CMK (cell line): ENCODE measurements at regions not wholly inside any gene's neighbourhood (a gene's known extent, or its start where the extent isn't known, plus 50 kb on each side); places are given as distances from the start of the nearest gene placed in this dataset.
"Not testable (repeated sequence)": the region's sequence is repeated elsewhere in the genome, so short reads cannot be mapped to it uniquely, and the experiment has no call there.

Experiments used
- DNase-seq: peaks from one replicate; pipeline ENCODE4 v3.0.0-alpha.2; 2010; ENCODE audit warnings: low read depth

DNA sequence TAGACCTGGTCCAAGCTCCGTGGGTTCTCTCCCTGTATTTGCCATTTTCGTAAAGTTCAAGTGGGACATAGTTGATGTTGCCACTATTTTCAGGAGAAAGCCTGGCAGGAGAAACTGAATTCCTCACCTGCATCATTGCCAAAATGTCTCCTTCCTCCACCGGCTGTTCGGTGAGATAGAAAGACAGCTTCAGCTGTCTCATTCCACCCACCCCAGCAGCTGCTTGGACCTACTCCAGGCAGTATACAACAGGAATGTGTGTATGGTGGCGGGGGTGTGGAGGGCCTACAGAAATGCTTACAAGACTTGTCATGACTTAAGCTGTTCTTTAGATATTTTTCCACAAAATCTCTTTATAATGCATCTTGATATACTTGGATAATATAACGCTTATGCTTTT lies 132.7 kb upstream of the RAP2B start:
- DNase-seq: no peak

DNA sequence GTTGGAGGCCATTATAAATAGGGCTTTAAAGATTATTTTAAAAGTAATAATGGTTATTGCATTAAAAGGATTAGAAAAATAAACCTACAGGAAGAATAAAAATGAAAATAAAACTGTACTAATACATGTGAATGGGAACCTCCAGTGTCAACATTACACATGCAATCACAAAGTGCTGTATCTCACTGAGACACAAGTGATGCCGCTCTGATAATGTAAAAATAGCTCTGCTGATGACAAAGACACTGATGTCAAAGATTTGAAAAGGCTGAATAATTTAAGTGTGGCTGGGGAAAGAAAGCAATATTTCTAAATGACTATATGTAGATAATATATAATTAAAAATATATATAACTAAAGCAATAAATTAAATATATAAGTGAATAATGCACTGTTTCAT lies 129.1 kb upstream of the RAP2B start:
- DNase-seq: no peak

DNA sequence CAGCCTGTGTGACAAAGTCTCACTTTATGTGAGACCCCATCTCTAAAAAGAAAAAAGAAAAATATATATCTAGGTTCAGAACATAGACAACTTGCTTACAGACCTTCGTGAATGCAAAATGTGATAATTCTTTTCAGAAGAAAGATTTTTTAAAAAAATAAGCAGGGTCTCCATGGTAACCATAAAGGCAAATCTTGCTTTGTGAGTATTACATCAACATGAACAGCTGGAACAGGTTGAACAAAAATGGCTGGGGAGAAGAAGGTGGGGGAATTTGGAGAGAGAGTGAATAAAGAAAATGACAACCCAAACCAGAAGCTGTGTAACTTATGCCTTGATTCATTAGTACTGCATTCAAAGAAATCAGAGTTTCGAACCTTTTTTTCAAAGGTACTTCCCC lies 125.2 kb upstream of the RAP2B start:
- no peak for DNase-seq

DNA sequence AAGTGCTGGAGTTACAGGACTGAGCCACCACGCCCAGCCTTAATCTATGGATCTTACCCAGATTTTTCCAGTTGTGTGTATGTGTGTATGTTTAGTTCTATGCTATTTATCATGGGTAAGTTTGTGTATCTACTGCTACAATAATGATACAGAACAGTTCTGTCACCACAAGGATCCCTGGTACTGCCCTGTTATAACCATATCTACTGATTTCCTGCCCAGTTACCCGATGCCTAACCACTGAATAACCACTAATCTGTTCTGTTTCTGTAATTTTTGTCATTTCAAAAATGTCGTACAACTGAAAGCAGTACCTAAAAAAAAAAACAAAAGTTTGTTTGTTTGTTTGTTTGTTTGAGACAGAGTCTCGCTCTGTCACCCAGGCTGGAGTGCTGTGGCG lies 123.7 kb upstream of the RAP2B start:
- no peak for DNase-seq

DNA sequence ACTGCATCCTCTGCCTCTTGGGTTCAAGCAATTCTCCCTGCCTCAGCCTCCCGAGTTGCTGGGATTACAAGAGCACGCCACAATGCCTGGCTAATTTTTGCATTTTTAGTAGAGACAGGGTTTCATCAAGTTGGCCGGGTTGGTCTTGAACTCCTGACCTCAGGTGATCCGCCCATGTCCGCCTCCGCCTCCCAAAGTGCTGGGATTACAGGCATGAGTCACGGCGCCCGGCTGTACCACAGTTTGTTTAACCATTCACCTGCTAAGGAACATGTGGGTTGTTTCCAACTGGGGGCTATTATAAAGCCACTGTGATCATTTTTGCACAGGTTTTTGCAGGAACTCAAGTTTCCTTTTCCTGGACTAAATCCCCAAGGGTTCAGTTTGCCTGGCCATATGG lies 123.2 kb upstream of the RAP2B start:
- DNase-seq: no peak

DNA sequence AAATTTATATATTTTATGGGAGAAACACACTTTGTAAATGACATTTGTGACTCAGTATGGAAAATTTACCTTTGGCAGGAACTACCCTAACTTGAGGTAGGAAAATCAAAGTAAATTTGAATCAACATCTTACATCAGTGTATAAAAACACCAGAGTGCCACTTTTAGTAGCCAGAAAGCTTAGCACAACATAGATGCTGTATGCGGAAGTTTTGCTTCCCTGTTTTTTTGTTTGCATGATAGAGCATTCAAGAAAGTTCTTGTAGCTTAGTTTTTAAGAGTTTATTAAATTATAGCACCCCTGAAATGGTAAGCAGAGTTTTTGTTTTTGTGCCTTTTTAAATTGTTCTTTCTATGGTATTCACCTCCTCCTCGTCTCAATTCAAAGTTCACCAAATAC lies 120.8 kb upstream of the RAP2B start:
- no peak for DNase-seq

DNA sequence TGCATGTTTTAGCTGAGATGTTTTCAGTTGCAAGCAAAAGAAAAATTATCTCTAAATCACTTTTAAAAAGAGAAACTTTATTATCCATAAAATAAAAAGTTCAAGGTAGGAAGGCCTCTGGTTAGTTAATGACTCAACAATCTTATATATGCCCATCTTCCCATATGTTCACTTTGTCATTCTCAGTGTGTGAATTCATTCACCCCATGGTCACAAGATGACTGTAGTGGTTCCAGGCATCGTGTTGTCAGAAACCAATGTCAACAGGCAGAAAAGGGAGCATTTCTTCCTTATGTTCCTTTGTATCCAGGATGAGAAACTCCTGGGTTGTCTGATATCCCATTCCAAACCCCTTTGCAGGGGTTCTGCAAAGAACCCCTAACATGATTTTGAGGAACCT lies 119.9 kb upstream of the RAP2B start:
- DNase-seq: no peak

DNA sequence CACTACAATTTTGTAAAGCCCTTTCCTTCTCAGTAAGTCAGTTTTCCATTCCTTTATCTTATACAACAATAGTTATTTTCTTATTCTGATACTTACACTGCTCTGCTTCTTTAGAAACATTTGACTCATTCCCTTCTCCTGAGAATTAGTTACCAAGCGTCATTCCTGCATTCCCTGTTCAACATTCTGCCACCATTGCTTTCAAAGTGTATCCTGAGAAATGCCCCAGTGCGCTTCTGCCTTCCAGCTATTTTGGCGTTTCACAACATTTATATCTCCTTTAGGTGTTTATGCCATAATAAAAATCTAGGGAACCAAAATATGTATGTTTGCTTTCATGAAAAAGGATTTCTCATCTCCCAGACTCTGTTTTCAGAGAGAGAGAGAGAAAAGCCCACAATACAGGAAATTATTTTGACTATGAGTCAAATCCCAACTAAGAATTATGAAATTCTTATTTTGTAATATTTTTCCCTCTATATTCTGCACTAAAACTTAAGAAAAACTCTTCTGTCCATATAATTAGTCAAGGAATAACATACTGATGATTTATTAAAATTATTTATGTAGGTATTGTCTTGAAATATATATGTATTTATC lies 118.2 kb upstream of the RAP2B start:
- no peak for DNase-seq

DNA sequence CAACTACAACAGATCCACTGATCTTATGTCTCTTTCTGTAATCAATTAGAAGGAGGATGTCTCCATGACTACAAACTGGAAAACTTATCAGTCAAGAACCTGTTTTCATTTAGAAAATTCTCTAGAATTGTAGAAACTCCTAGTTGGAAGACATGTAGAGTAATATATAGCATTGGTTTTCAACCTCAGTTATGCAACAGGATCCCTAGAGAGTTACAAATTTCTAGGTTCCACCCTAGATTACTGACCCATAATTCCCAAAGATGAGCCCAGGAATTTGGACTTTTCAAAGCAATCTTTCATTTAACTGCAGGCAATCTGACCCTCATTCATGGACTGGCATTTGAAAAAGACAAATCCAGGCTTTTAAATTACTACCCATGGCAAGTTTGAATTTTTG lies 116.9 kb upstream of the RAP2B start:
- no peak for DNase-seq

DNA sequence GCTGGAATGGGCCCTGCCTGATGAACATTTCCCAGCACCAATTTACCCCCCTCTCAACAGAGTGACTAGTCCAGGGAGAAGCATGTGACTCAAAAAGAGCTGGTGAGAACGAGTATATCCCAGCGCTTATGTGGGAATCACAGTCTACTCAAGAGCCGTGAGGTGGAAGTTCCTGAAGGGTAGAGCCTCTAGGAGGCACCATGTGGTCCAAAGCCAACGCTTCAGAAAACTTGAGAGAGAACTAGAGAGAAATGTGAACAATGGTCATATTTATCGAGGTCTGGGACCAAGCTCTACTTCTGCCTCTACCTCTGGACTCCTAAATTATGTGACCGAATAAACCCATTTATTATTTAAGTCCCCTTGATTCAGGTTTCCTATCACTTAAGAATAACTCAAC lies 111.0 kb upstream of the RAP2B start:
- no peak for DNase-seq

DNA sequence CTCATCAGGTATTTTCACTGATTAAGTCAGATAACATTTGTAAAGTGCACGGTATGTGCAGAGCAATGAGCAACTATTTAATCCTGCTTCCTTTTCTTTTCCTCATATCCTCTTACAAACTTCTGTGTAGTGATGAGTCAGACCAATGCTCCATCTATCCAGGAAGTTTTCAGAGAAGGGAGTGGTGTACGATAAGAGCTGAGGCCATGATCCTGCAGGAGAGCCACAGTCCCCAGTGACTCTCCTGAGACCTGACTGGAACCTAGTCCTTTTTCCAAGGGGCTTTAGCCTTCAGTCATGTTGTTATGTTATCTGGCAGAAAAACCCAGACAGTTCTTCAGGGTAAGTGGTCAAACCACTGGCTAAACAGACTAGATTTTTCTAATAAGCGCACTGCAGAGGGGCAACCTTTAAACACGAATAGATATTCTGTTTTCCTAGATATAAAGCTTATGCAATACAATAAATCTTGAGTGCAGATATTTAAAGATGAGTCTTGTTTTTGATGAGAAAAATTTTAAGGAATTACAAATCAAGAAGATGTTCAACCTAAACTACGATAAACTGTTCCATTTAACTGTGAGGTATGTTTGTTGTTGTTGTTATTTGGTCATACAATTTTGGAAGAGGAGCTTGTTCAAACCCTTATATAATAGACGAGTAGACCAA lies 110.5 kb upstream of the RAP2B start:
- DNase-seq: no peak

DNA sequence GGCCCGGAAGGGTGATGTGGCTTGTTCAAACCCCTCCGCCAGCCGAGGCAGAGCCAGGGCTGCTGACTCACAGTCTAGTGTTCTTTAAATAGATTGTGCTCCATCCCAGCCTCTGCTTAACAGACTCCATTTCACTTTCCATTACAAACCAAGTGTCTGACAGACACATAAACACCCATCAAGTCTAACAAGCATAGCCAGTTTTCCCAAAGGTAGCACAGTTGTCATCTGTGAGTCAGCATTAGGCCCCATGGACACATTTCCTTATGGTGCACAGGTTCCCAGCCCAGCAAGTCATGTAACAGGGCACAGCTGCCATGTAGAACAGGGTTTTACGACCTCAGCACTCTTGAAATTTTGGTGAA lies 109.9 kb upstream of the RAP2B start:
- no peak for DNase-seq

DNA sequence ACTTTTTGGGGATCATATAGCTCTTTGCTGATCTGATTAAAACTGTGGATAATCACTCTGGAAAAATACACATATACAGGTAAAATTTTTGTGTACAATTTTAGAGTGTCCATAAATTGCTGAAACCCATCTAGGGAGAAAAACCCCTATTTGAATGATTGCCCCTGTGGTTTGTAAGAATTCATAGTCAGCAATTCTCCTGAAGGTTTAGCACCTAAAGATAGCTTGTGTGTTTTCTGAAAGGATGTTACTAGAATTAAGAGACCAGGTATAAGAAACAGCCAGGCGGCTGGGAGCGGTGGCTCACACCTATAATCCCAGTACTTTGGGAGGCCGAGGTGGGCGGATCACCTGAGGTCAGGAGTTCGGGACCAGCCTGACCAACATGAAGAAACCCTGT lies 106.8 kb upstream of the RAP2B start:
- DNase-seq: no peak

DNA sequence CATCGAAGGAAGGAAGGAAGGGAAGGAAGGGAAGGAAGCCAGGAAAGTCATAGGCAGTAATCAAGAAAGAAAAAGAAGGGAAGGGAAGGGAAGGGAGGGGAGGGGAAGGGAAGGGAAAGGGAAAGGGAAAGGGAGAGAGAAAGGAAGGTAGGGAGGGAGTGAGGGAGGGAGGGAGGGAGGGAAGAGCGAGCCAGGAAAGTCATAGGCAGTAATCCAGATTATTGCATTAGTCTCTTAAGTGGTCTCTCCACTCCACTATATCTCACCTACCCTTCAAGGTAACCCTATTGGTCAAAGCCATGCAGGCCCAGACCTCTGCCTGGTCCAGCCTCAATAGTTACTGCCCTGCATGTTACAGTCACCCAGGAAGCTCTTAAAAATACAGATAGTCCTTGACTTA lies 106.2 kb upstream of the RAP2B start:
- no peak for DNase-seq

DNA sequence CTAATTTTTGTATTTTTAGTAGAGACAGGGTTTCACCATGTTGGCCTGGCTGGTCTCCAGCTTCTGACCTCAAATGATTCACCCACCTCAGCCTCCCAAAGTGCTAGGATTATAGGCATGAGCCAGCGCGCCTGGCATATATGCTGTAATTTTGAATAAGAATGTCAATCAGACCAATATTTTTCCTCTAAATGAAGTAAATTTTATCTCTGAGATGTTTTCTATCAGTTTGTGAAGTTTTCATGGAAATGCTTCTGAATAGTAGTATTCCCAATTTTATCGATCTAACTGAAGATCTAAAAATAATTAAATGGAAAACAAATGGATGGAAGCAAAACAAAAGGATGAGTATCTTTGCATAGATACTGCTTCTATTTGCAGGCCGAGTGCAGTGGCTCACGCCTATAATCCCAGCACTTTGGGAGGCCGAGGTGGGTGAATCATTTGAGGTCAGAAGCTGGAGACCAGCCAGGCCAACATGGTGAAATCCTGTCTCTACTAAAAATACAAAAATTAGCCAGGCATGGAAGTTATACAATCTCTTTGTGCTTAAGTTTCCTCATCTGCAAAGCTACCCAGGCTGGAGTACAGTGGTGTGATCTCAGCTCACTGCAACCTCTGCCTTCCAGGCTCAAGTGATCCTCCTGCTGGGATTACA lies 103.9 kb upstream of the RAP2B start:
- DNase-seq: not testable (repeated sequence)

DNA sequence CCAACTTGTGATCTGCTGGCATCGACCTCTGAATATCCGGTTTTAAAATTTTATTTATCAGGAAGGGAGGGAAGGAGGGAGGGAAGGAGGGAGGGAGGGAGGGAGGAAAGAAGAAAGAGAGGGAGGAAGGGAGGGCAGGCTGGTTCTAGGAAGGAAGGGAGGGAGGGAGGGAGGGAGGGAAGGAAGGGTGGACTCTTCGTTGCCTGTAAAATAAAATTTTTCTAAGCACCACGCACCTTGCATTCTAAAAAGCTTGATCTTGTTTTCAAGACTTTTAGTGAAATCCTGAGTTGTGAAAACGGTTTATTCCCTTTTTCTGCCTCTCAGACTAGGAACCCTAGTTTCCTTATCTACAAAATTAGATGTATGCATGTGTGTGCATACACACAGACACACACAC lies 101.7 kb upstream of the RAP2B start:
- DNase-seq: no peak

DNA sequence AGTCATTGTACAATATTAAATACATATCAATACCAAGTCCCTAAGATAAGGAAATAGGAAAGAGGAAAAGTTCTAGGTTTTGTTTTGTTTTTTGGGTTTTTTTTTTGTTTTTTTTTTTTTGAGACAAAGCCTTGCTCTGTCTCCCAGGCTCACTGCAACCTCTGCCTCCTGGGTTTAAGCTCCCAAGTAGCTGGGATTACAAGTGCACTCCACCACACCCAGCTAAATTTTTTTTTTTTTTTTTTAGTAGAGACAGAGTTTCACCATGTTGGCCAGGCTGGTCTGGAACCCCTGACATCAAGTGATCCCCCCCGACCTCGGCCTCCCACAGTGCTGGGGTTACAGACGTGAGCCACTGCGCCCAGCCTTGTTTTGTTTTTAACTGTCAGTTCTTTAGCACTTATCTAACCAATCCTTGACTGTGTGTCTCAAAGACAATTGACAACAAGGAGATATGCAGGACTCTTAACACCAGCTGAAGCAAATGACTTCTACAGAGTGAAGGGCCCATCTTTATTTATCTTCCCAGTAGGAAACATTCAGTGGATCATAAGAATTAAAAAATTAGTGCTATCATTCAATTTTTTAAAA lies 100.0 kb upstream of the RAP2B start:
- DNase-seq: no peak

DNA sequence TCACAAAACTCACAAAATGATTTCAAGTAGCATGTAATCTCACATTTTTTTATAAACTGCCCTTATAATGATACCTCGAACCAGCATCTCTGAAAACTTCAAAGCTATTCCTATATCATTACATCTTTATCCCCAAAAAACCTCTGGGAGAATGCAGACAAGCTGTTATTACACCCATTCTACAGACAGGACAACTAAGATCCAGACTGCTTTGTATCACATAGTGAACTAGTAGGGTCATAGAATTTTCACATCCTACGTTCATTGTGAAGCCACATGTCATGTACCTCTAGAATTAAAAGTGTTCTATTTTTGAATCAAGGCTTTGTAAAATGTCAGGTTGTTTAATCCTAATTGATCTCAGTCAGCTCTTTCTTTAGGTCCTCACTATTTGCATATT lies 98.7 kb upstream of the RAP2B start:
- no peak for DNase-seq

DNA sequence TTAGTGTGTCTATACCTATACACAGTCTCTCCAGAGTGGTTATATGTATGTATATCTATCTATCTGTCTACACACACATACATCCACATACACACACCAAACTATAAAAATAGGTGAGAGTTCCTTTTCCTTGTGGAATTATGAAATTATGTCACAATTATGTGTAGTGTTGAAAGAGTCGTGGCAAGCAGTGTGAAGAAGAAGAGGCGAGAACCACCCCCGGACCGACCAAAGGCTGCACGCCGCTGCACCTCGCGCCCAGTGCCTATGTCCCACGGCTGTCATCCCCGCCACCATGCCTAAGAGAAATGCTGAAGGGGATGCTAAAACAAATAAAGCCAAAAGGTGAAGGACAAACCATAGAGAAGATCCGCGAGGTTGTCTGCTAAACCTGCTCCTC lies 95.0 kb upstream of the RAP2B start:
- no peak for DNase-seq

DNA sequence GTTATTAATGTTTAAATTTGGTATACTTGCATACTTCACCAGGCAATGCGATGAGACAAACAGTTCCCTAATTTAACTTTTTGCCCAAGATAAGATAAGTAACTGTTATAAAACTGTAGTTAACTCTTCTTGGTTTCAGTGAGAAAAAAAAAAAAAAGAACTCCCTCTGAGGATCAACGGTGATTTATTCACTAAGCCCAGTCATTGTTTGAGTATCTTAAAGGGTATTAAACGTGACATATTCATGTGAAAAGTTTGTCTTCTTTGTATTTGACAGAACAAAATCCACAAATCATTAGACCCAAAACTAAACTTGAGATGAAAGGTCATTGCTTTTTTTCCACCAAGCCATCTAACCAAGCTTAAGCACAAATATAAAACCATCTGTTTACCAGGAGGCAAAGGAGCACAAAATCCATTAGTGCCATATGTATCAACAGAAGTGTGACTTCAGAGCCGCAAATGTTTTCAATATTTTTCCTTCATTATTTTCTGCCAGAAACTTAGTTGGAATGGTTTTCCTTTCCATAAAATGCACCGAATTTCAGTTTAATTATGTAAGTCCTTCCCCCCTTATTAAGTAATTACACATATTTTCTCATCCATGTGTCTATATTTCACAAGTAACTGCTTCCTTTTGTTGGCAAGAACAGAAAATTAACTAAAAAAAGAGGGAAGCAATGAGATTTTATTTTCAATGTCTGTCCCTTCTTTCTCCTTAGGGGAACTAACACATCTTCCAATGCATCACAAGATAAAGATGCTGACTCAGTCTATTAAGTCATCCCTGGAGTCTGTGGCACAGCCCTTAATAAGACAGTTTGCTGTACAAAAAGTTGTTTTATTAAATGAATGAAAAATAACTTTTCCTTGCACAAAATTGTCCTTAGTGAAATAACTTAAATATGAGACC lies 92.2 kb upstream of the RAP2B start:
- DNase-seq: no peak

DNA sequence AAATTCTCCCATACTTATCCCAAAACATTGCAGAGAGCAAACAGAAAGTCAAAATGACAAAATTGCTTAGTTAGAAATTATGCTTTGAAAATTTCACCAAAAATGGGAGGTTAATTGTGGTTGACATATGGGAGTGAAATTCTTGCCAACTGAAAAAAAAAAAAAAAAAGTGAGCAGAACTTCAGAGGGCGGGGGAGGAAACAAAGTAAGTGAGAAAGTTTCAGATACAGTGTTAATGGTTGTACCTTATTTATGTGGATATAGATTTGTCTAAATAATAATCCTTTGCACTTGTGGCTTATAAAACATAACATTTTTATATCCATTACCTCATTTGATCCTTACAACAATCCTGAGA lies 91.5 kb upstream of the RAP2B start:
- no peak for DNase-seq

DNA sequence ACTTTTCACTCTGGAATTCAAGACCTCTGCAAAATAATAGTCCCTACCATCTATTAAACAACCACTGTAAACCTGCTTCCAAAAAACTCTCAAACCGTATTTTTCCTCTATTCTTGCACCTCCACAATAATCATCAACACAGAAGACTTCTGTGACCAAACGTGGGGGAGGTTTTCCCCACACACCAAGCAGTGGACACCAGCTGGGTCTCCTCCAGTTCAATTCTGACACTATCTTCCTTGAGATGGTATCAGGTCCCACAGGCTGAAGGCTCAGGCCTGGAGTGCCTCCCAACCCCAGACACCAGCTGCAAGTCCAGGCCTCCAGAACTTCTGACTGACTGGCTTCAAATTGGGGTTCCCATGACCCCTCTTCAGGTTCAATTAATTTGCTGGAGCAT lies 89.6 kb upstream of the RAP2B start:
- no peak for DNase-seq

DNA sequence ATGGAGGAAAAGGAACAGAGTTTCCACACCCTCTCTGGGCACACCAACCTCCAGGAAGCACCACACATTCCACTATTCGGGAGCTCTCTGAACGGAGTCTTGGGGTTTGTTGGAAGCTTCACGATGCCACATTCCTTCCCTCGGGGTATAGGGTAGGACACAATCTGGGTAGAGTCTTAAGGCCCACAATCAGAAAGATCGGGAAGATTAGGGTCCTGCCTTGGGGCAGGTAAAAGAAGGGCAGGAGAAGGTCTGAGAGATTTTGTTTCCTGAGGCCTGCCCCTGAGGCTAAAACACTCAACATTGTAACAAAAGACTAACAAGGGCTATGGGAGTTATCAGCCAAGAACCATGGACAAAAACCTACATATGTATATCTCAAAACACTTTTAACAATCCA lies 89.2 kb upstream of the RAP2B start:
- DNase-seq: no peak
